ENCODE measurements at regions not wholly inside any gene's neighbourhood (a gene's known extent, or its start where the extent isn't known, plus 50 kb on each side); places are given as distances from the start of the nearest gene placed in this dataset.

GRCh38 chr2:3009005-3009404, 368.6 kb downstream of the EIPR1 start:
- no peaks in the 10 kb centered on the region for H3K9me3 ChIP-seq (replicated peaks; ENCODE audit: control insufficient read depth, insufficient read depth, low read depth, low read length)
- H3K4me3 ChIP-seq: no peak overlapping the region
- WGBS (ENCODE audit: insufficient coverage, low coverage, missing lambda C conversion rate): 0% methylated on average over 8 of the region's 8 CpGs
- H3K27me3 ChIP-seq (ENCODE audit: control insufficient read depth in 2 of 2, insufficient read depth in 2 of 2, low read length in 2 of 2): peaks cover 13 to 19% of the 10 kb centered on the region in 2 experiments
- FAIRE-seq: no peak
- H3K36me3 ChIP-seq (ENCODE audit: control insufficient read depth, insufficient read depth, low read length): no peaks in the 10 kb centered on the region
- H3K9ac ChIP-seq (ENCODE audit: insufficient read depth in 1 of 2, low read depth in 2 of 2, low read length in 2 of 2): no peak overlapping the region
- H3K9me1 ChIP-seq (ENCODE audit: control insufficient read depth, insufficient read depth, low read length): no peaks in the 10 kb centered on the region
- TF ChIP-seq ZSCAN29 (IDR thresholded peaks at IDR 0.05) (no peak), IRF1 (CRISPR knock-in tag; IDR thresholded peaks at IDR 0.05; ENCODE audit: borderline replicate concordance) (no peak), MCM3 (IDR thresholded peaks at IDR 0.05) (no peak), ZNF316 (IDR thresholded peaks at IDR 0.05) (no peak), MTA3 (IDR thresholded peaks at IDR 0.05; ENCODE audit: borderline replicate concordance) (no peak), POLR3G (IDR thresholded peaks at IDR 0.05; ENCODE audit: extremely low read depth, insufficient read length, insufficient replicate concordance) (no peak), RBFOX2 (IDR thresholded peaks at IDR 0.05; ENCODE audit: low read depth, low read length) (no peak), ARHGAP35 (IDR thresholded peaks at IDR 0.05; ENCODE audit: partially characterized antibody) (no peak), SRSF1 (IDR thresholded peaks at IDR 0.05; ENCODE audit: low read depth, low read length) (no peak), GABPA (tag; conservative IDR thresholded peaks at IDR 0.05; ENCODE audit: low read depth) (no peak), TFAP4 (CRISPR knock-in tag; IDR thresholded peaks at IDR 0.05; ENCODE audit: borderline replicate concordance) (no peak), KLF16 (IDR thresholded peaks at IDR 0.05) (no peak), CHD4 (IDR thresholded peaks at IDR 0.05; ENCODE audit: insufficient read depth, insufficient replicate concordance, low read depth, low read length, poor library complexity, severe bottlenecking) (no peak), ZNF280A (IDR thresholded peaks at IDR 0.05; ENCODE audit: low read depth, partially characterized antibody) (no peak), ZNF124 (CRISPR knock-in tag; IDR thresholded peaks at IDR 0.05) (no peak)
- TF ChIP-seq, protein P1, sequence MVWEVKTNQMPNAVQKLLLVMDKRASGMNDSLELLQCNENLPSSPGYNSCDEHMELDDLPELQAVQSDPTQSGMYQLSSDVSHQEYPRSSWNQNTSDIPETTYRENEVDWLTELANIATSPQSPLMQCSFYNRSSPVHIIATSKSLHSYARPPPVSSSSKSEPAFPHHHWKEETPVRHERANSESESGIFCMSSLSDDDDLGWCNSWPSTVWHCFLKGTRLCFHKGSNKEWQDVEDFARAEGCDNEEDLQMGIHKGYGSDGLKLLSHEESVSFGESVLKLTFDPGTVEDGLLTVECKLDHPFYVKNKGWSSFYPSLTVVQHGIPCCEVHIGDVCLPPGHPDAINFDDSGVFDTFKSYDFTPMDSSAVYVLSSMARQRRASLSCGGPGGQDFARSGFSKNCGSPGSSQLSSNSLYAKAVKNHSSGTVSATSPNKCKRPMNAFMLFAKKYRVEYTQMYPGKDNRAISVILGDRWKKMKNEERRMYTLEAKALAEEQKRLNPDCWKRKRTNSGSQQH (CRISPR knock-in tag; IDR thresholded peaks at IDR 0.05): no peak
- TF ChIP-seq, protein P2, sequence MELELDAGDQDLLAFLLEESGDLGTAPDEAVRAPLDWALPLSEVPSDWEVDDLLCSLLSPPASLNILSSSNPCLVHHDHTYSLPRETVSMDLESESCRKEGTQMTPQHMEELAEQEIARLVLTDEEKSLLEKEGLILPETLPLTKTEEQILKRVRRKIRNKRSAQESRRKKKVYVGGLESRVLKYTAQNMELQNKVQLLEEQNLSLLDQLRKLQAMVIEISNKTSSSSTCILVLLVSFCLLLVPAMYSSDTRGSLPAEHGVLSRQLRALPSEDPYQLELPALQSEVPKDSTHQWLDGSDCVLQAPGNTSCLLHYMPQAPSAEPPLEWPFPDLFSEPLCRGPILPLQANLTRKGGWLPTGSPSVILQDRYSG (tag; conservative IDR thresholded peaks at IDR 0.05; ENCODE audit: low read depth): no peak
- DNase-seq (ENCODE audit: extremely low read depth in 1 of 4, low spot score in 3 of 4): no peak
- POLR2A ChIA-PET: no interaction called here
- H2AFZ ChIP-seq (ENCODE audit: low read depth, low read length): no peak overlapping the region
- no TSS peak for BruUV-seq (replicated peaks)
- no peaks in the 10 kb centered on the region for H3K4me1 ChIP-seq (replicated peaks in 1 of 2; ENCODE audit: control insufficient read depth in 2 of 2, insufficient read depth in 2 of 2, low read length in 2 of 2)
- in situ Hi-C loops (cut with MboI): no loop called here
- H4K20me1 ChIP-seq (replicated peaks; ENCODE audit: control insufficient read depth, insufficient read depth, low read length): no peaks in the 10 kb centered on the region
- CTCF ChIA-PET (ENCODE audit: low intra/inter-chr PET ratio): no interaction called here
- ATAC-seq: no peak
- H3K79me2 ChIP-seq (ENCODE audit: control insufficient read depth, insufficient read depth, low read length): no peaks in the 10 kb centered on the region
- H3K4me2 ChIP-seq (ENCODE audit: insufficient read depth, low read length): no peak overlapping the region
- H3K27ac ChIP-seq (ENCODE audit: extremely low read depth, low read depth, low read length): no peak overlapping the region
- intact Hi-C loops (cut with micrococcal nuclease): no loop called here

Data from K562 (cell line).